Activated CD8-positive, alpha-beta memory T cell treated with anti-CD3 and anti-CD28 coated beads, Interleukin-2, amount 50 U/mL, for 24 hours (primary cell): ENCODE measurements at regions not wholly inside any gene's neighbourhood (a gene's known extent, or its start where the extent isn't known, plus 50 kb on each side); places are given as distances from the start of the nearest gene placed in this dataset.

Source experiments
- DNase-seq: peaks from one replicate; pipeline ENCODE4 v3.0.0-alpha.2; 2020; ENCODE audit errors: extremely low read depth

DNA sequence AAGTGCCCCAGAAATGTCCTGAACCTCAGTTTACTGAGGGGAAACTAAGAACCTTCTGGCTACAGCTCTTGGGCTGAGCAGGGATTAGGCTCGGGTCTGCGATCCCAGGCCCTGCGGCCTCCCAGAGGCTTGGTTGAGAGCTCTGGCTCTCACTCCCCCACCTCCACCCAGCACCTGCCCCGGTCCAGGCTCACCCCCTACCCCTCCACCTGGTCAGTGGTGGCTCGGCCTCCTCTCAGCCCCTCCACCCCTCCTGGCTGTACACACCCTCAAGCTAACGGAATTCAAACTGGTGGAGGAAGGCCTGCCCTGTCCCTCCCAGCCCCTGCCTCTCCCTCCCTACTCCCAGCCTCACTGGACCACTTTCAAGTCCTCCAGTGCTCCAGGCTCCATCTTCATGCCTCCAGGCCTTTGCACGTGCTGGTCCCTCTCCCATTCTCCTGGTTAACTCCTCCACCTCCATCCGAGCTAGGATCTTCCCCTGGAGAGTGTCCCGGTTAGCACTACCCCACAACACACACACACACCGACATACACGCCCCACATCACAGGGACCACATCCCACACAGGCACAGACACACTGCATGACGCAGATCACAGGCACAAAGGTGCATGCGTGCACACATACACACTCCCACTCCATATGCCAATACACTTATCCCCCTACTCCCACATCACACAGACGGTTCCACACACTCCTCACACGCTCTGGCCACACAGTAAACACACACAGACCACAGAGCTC lies 130.9 kb downstream of the C9orf50 start:
- DNase-seq, result no peak

GRCh38 chr9:129487658-129488483 lies 133.0 kb downstream of the C9orf50 start:
- no peak for DNase-seq

GRCh38 chr9:129486756-129487657 lies 133.9 kb downstream of the C9orf50 start:
- DNase-seq, result no peak

- DNase-seq, result no peak
Measured at GRCh38 chr9:129485145-129485774, 135.6 kb downstream of the C9orf50 start.

- no peak for DNase-seq
Measured at GRCh38 chr9:129484352-129485000, 136.4 kb downstream of the C9orf50 start.

DNA sequence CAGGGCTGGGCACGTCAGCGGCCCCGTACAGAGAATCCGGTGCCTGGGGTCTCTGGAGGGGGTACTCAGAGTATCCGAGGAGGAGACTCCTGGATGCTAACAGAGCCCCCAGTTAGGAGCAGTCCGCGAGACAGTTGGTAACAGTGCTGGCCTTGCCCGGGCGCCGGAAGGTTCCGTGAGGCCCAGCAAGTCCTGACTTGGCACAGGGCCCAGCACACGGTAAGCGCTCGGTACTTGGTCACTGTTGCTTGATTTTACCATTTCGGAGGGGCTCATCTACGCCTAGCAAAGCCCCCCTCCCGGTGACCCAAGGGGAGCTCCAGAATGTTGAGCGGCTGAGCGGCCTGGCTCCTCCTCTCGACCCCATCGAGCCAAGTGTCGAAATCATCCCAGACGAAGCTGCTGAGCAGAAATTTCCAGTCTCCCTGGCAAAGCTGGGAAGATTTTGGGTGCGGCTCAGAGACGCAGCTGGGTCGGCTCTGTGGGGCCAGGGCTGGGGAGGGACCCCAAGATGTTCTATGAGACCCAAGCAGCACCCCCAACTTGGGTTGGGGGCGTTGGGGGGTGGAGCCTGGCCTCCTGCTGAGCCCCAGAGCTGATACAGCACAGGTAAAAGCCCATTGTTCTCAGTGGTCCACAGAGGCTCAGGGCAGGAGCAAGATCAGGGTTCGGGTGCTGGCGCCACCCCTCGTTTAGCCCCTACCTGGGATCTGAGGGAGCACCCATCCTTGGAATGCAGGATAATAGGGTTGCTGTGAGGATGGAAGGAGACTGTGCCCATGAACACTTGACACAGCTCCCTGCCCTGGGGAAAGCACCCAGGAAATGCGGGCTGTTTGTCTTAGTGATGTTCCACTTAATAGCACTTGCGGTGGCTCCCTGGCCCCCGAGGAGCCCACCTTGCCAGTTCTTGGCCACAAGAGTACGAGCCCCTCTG lies 137.2 kb downstream of the C9orf50 start:
- no peak for DNase-seq

- no peak for DNase-seq
Measured at GRCh38 chr9:129482521-129483414, 138.1 kb downstream of the C9orf50 start.

- DNase-seq, result no peak
Measured at GRCh38 chr9:129481810-129482511, 138.9 kb downstream of the C9orf50 start.

- DNase-seq, result no peak
Measured at GRCh38 chr9:129481424-129481809, 139.5 kb downstream of the C9orf50 start.

- DNase-seq, result no peak
Measured at GRCh38 chr9:129480745-129481144, 140.2 kb downstream of the C9orf50 start.

- DNase-seq, result no peak
Measured at GRCh38 chr9:129480227-129480626, 140.7 kb downstream of the C9orf50 start.

GRCh38 chr9:129479631-129480011 lies 141.3 kb downstream of the C9orf50 start:
- no peak for DNase-seq

GRCh38 chr9:129478961-129479630 lies 141.8 kb downstream of the C9orf50 start:
- no peak for DNase-seq

- no peak for DNase-seq
Measured at GRCh38 chr9:129478461-129478860, 142.4 kb downstream of the C9orf50 start.

GRCh38 chr9:129476821-129477611 lies 143.9 kb downstream of the C9orf50 start:
- no peak for DNase-seq

DNA sequence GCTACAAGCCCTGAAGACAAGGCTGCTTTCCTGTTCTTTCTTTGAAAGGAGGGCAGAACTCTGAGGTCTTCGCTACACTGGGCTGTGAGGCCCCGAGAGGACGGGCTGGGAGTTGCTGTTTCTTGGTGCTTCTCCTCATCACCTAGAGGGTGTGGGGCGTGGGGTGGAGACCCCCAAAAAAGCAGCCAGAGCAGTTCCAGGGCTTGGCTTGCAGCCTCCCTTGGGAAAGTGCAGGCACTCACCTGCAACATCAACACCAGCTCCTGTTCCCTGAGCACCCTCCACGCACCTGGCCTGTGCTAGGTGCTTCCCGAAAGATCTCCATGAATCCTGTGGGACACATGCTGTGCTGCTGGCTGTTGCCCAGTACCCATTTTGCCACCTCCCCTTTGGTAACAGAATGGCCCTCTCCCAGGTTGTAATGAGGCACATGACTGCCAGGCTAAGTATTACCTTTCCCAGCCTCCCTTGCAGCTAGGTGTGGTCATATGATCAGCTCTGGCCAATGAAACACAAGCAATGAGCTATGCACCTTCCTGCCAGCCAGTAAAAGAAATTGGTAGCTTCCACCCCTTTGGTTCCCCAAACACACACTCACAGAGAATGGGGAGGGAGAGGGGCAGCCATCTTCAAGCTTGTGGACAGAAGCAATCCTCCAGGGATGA lies 146.0 kb downstream of the C9orf50 start:
- no peak for DNase-seq
